Cardiac fibroblast (primary cell): ENCODE measurements at regions not wholly inside any gene's neighbourhood (a gene's known extent, or its start where the extent isn't known, plus 50 kb on each side); places are given as distances from the start of the nearest gene placed in this dataset.

Source experiments
- DNase-seq, 2 donors: peaks; one replicate each; pipeline versions ENCODE4 v3.0.0 to v3.0.0-alpha.2; 2010; ENCODE audit warnings: low read depth in 2 of 2
- H3K4me3 ChIP-seq, 2 donors: replicated peaks in 1 of 2; 1 replicate in 1 of 2; 2 replicates in 1 of 2; pipeline ENCODE4 v1.5.1; 2011; ENCODE audit warnings: low read depth in 2 of 2, low read length in 2 of 2, mild to moderate bottlenecking in 2 of 2, moderate library complexity in 1 of 2
- CTCF ChIP-seq: IDR thresholded peaks from one replicate; pipeline ENCODE4 v1.5.1; 2011; ENCODE audit warnings: low read depth, mild to moderate bottlenecking, low read length, inconsistent platforms

DNA sequence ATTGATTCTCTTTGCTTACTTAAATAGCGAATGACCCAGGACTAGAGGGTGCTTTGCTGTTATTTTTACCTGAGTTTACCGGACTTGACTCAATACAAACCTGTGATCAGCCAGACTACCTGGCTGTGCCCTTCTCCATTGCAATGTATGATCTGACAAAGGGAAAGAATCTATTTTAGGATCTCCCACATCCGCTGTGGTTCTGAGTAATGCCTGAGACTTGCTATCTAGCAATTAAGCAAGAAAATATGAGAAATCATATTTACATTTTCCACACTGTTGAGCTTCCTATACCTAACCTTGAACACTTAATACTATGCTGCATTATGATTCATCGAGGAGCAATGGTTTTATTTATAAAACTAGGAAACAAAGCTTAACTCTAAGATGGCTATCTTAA, 215.2 kb downstream of the RAD51AP2 start:
- peak in 1 of 2 donors; percentile 68 for DNase-seq
- no peak overlapping the region for H3K4me3 ChIP-seq
- no peak for TF ChIP-seq CTCF

GRCh38 chr2:17302281-17302680, 216.0 kb downstream of the RAD51AP2 start:
- TF ChIP-seq CTCF = no peak
- H3K4me3 ChIP-seq = no peak overlapping the region
- DNase-seq = no peak

GRCh38 chr2:17301437-17301836, 216.8 kb downstream of the RAD51AP2 start:
- DNase-seq = no peak
- TF ChIP-seq CTCF = no peak
- no peak overlapping the region for H3K4me3 ChIP-seq

GRCh38 chr2:17299891-17300540, 218.2 kb downstream of the RAD51AP2 start:
- TF ChIP-seq CTCF = no peak
- peak; percentile 31 to 81 for DNase-seq
- H3K4me3 ChIP-seq = no peak overlapping the region

GRCh38 chr2:17298453-17298852, 219.8 kb downstream of the RAD51AP2 start:
- TF ChIP-seq CTCF = no peak
- no peak overlapping the region for H3K4me3 ChIP-seq
- peak in 1 of 2 donors; percentile 49 for DNase-seq

GRCh38 chr2:17296686-17297085, 221.6 kb downstream of the RAD51AP2 start:
- DNase-seq = no peak
- no peak for TF ChIP-seq CTCF
- H3K4me3 ChIP-seq = no peak overlapping the region

DNA sequence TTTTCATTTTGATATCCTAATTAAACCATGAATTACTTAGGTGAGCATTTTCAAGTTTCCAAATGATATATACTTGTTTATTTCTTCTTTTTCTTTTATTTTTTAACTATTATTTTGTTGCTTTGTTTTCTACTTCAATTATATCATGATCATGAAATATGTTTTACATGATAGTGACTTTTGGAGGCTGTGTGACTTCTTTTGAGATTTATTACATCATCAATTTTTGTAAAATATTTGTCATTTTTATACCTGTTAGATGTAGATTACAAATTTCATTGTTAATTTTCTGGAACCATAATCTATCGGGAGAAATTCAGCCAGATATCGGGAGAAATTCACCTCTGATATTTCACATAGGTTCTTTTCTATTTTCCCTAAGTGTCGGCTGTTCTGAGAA, 228.6 kb downstream of the RAD51AP2 start:
- TF ChIP-seq CTCF = no peak
- no peak for DNase-seq
- H3K4me3 ChIP-seq = no peak overlapping the region
